Prostate gland (tissue), 2 donors: ENCODE measurements at regions not wholly inside any gene's neighbourhood (a gene's known extent, or its start where the extent isn't known, plus 50 kb on each side); places are given as distances from the start of the nearest gene placed in this dataset.
"Not testable (repeated sequence)": the region's sequence is repeated elsewhere in the genome, so short reads cannot be mapped to it uniquely, and the experiment has no call there.

Experiments
- CTCF ChIP-seq, 4 experiments: fragments of 200-600 bp in 2 of 4; fragments of 450-650 bp in 2 of 4; sonication (generic) in 2 of 4; IDR thresholded peaks; 1 replicate in 3 of 4; 2 replicates in 1 of 4; pipeline ENCODE4 v1.5.1; 2016 to 2019; ENCODE audit warnings: antibody characterized with exemption in 4 of 4, mild to moderate bottlenecking in 2 of 4, moderate library complexity in 2 of 4
- POLR2A ChIP-seq: fragments of 450-650 bp; IDR thresholded peaks from one replicate; pipeline ENCODE4 v1.6.1; 2016; ENCODE audit warnings: antibody characterized with exemption, mild to moderate bottlenecking
- POLR2AphosphoS5 ChIP-seq: sonication (generic); formaldehyde crosslinking; IDR thresholded peaks from one replicate; pipeline ENCODE4 v1.6.1; 2017; ENCODE audit warnings: antibody characterized with exemption

- TF ChIP-seq POLR2AphosphoS5; CTCF (IDR thresholded peaks at IDR 0.05); POLR2A: not testable (repeated sequence)
Observed at GRCh38 chr12:131659976-131660375, 50.9 kb upstream of the SFSWAP start.
